ENCODE measurements at regions not wholly inside any gene's neighbourhood (a gene's known extent, or its start where the extent isn't known, plus 50 kb on each side); places are given as distances from the start of the nearest gene placed in this dataset.

GRCh38 chr20:60341062-60341461 is 382.8 kb downstream of the CDH26 start:
- TF ChIP-seq CTCF (IDR thresholded peaks at IDR 0.05) (no peak), EZH2phosphoT487 (IDR thresholded peaks at IDR 0.05) (no peak), EZH2 (IDR thresholded peaks at IDR 0.05) (no peak)
